ENCODE measurements at regions not wholly inside any gene's neighbourhood (a gene's known extent, or its start where the extent isn't known, plus 50 kb on each side); places are given as distances from the start of the nearest gene placed in this dataset.

DNA sequence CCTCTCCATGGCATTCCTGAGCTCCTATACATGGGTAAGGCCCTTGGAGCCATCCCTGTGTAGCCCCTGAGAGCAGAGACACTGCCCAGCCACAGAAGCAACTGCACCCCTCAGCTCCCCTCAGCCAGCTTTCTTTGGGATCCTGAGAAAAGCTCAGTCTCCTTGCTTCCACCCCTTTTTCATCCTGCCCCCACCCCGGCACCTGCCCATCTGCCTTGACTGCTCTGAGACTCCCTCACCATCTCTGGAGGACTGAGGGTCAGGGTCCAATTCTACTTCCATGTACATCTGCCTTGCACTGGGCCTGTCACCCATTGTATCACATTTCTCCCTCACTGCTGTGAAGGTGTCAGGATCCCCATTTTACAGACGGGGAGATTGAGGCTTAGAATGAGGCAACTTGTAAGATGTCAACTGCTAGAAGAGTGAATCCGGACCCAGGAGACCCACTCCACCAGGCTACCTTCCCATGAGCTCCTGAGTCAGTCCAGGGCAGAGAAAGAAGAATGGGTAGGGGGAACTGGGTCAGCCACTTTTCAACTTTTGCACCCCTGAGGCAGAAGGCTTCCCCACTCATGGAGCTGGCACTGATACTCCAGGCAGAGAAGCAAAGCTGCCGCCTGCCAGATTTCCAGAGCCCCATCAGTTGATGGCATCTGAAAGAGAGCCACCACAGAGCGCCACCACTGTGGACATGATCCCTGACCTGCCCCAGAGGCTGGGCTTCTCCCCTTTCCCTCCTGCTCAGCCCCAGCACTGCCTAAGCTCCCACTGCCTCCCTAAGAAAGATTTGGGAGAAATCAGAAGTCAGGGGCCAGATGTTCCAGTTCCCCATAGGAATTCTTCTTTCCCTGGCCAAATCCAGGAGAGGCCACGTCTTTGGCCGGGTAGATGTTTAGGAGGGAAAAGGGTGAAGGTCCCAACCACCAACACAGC is 135.4 kb downstream of the TMEM132E start:
- H3K4me3 ChIP-seq (ENCODE audit: control insufficient read depth, low read depth, low read length), result no peak overlapping the region
- no peak for DNase-seq (ENCODE audit: low read depth)
- no peak for TF ChIP-seq CTCF (conservative IDR thresholded peaks at IDR 0.05; ENCODE audit: control insufficient read depth, insufficient read depth, low read depth, low read length)

DNA sequence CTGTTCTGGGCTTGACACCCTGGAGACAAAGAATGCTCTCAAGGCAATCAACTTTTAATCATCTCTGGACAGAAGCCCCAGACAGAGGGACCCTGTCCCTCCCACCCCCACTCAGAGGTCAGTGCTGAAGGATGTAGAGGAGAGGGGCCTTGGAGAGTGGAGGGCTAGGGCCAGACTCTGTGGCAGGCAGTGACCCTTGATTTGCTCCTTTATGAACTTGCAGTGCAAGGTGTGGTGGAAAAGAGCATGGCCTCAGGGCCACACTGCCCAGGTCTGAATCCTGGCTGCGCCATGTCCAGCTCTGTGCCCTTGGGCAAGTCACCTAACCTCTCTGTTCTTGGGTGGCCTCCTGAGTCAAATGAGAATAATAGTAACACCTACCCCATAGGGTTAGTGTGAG is 134.3 kb downstream of the TMEM132E start:
- no peak for TF ChIP-seq CTCF (conservative IDR thresholded peaks at IDR 0.05; ENCODE audit: control insufficient read depth, insufficient read depth, low read depth, low read length)
- no peak for DNase-seq (ENCODE audit: low read depth)
- no peak overlapping the region for H3K4me3 ChIP-seq (ENCODE audit: control insufficient read depth, low read depth, low read length)

DNA sequence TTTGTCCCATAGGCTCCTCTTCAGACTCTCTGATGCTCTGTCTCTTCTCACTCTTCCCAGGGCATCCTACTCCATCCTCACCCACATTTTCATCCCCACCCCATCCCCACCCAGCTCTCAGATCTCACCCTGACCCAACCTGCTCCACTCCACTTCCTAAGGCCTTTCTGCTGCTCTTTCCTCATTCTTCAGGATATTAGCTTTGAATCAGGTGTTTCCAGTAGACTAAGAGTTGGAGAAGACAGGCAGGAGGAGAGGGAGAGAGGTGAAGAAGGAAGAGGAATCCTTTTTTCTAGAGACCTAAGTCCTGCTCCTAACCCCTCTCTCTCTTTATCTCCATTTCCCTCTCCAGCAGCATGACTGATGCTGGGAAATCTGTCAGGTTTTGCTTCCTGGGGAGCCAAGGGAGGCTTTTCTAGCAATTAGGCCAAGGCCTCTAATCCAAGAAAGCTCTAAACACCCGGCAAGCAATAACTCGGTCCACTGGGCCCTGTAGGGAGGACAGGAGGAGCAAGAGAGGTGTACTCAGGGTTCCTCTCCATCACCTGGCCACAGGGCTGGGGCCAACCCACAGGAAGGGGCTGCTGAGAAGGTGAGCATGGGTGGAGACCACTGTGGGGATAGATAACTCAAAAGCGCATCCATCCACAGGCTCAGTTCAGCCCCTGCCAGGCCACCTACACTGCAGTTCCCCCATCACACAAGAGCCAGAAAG is 133.3 kb downstream of the TMEM132E start:
- no peak overlapping the region for H3K4me3 ChIP-seq (ENCODE audit: control insufficient read depth, low read depth, low read length)
- no peak for DNase-seq (ENCODE audit: low read depth)
- no peak for TF ChIP-seq CTCF (conservative IDR thresholded peaks at IDR 0.05; ENCODE audit: control insufficient read depth, insufficient read depth, low read depth, low read length)

- no peak for TF ChIP-seq CTCF (conservative IDR thresholded peaks at IDR 0.05; ENCODE audit: control insufficient read depth, insufficient read depth, low read depth, low read length)
- no peak for DNase-seq (ENCODE audit: low read depth)
- H3K4me3 ChIP-seq (ENCODE audit: control insufficient read depth, low read depth, low read length), result no peak overlapping the region
These were observed 132.3 kb downstream of the TMEM132E start for GRCh38 chr17:34711646-34712045.

GRCh38 chr17:34710226-34710625 is 130.8 kb downstream of the TMEM132E start:
- TF ChIP-seq CTCF (conservative IDR thresholded peaks at IDR 0.05; ENCODE audit: control insufficient read depth, insufficient read depth, low read depth, low read length), result no peak
- no peak overlapping the region for H3K4me3 ChIP-seq (ENCODE audit: control insufficient read depth, low read depth, low read length)
- no peak for DNase-seq (ENCODE audit: low read depth)

DNA sequence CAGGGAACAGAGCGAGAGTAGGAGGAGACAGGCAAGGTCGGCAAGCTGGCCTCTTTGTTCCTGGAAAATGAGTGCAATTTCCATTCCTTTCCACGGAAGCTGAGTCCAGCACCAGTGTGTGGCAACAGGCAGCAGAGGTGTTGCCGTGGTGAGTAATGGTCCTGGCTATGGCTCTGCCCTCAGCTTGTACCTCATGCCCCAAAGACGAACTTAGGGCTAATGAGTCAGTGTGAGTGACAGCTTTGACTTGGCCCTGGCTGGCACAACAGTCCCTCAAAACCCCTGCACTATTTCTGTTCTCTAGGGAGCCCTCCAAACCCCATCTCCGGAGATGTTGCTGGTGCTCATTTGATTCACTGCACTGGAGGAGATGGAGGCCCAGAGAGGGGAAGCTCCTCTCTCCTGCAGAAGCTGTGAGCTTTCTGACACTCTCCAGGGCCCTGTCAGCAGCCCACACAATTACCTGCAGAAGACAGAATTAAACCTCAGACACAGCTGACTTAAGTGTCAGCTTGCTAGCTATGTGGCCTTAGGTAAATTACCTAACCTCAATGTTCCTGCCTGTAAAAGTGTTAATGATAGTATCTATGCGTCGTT is 129.9 kb downstream of the TMEM132E start:
- no peak for DNase-seq (ENCODE audit: low read depth)
- TF ChIP-seq CTCF (conservative IDR thresholded peaks at IDR 0.05; ENCODE audit: control insufficient read depth, insufficient read depth, low read depth, low read length), result no peak
- no peak overlapping the region for H3K4me3 ChIP-seq (ENCODE audit: control insufficient read depth, low read depth, low read length)

Measured in fibroblast of mammary gland (primary cell).